ENCODE measurements at regions not wholly inside any gene's neighbourhood (a gene's known extent, or its start where the extent isn't known, plus 50 kb on each side); places are given as distances from the start of the nearest gene placed in this dataset.

- no peak for TF ChIP-seq CTCF (IDR thresholded peaks at IDR 0.05)
- TF ChIP-seq POLR2A (IDR thresholded peaks at IDR 0.05) = no peak
- TF ChIP-seq EP300 (IDR thresholded peaks at IDR 0.05) = no peak
- TF ChIP-seq POLR2AphosphoS5 (IDR thresholded peaks at IDR 0.05) = no peak
These were observed 197.7 kb upstream of the CRY1 start for GRCh38 chr12:107291018-107291417.
